ENCODE measurements at regions not wholly inside any gene's neighbourhood (a gene's known extent, or its start where the extent isn't known, plus 50 kb on each side); places are given as distances from the start of the nearest gene placed in this dataset.

- no peak for DNase-seq (ENCODE audit: low read depth, low spot score)
Observed at GRCh38 chr2:53460347-53460746, 307.3 kb upstream of the CHAC2 start.

GRCh38 chr2:53455094-53455493 lies 312.5 kb upstream of the CHAC2 start:
- H3K4me3 ChIP-seq (ENCODE audit: low read depth, low read length): no peak overlapping the region
- in situ Hi-C loops (cut with HindIII; ENCODE audit: low sequenced_read_pairs): no loop called here
- TF ChIP-seq CTCF (IDR thresholded peaks at IDR 0.05; ENCODE audit: low read depth, low read length): no peak
- no peak for DNase-seq (ENCODE audit: low read depth, low spot score)

More at GRCh38 chr2:53460347-53460746, 307.3 kb upstream of the CHAC2 start:
- H3K4me3 ChIP-seq (ENCODE audit: low read depth, low read length): no peak overlapping the region
- in situ Hi-C loops (cut with HindIII; ENCODE audit: low sequenced_read_pairs): no loop called here
- no peak for TF ChIP-seq CTCF (IDR thresholded peaks at IDR 0.05; ENCODE audit: low read depth, low read length)

- DNase-seq (ENCODE audit: low read depth, low spot score): no peak
- no peak overlapping the region for H3K4me3 ChIP-seq (ENCODE audit: low read depth, low read length)
- in situ Hi-C loops (cut with HindIII; ENCODE audit: low sequenced_read_pairs): no loop called here
- no peak for TF ChIP-seq CTCF (IDR thresholded peaks at IDR 0.05; ENCODE audit: low read depth, low read length)
Observed at GRCh38 chr2:53452957-53453748, 314.5 kb upstream of the CHAC2 start.

GRCh38 chr2:53452400-53452799 lies 315.2 kb upstream of the CHAC2 start:
- TF ChIP-seq CTCF (IDR thresholded peaks at IDR 0.05; ENCODE audit: low read depth, low read length): no peak
- H3K4me3 ChIP-seq (ENCODE audit: low read depth, low read length): no peak overlapping the region
- no peak for DNase-seq (ENCODE audit: low read depth, low spot score)
- in situ Hi-C loops (cut with HindIII; ENCODE audit: low sequenced_read_pairs): no loop called here

GRCh38 chr2:53450923-53451322 lies 316.7 kb upstream of the CHAC2 start:
- no peak for TF ChIP-seq CTCF (IDR thresholded peaks at IDR 0.05; ENCODE audit: low read depth, low read length)
- no peak for DNase-seq (ENCODE audit: low read depth, low spot score)
- no peak overlapping the region for H3K4me3 ChIP-seq (ENCODE audit: low read depth, low read length)
- in situ Hi-C loops (cut with HindIII; ENCODE audit: low sequenced_read_pairs): no loop called here

- no peak for TF ChIP-seq CTCF (IDR thresholded peaks at IDR 0.05; ENCODE audit: low read depth, low read length)
- no peak for DNase-seq (ENCODE audit: low read depth, low spot score)
- H3K4me3 ChIP-seq (ENCODE audit: low read depth, low read length): no peak overlapping the region
- in situ Hi-C loops (cut with HindIII; ENCODE audit: low sequenced_read_pairs): no loop called here
Observed at GRCh38 chr2:53448591-53448990, 319.0 kb upstream of the CHAC2 start.
